ENCODE measurements at regions not wholly inside any gene's neighbourhood (a gene's known extent, or its start where the extent isn't known, plus 50 kb on each side); places are given as distances from the start of the nearest gene placed in this dataset.

DNA sequence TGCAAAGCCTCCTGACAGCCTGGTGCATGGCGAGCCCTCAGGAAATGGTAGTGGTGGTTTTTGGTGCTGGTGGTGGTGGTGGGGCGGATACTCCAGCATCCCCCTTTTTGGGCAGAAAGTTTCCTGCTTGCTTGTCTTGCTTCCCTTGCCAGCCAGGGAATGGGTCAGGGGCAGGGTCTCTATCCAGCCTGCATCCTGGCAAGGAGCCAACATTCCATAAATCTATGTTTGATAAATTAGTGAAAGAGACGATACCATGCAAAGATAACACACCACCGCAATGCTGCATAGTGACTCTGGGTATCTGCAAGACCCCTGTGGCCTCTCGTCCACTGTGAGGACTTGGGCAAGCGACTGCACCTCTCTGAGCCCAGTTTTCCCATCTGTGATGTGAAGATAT lies 246.2 kb downstream of the LRFN2 start:
- DNase-seq, result no peak

- DNase-seq, result no peak
Measured at GRCh38 chr6:40340196-40340595, 247.0 kb downstream of the LRFN2 start.

DNA sequence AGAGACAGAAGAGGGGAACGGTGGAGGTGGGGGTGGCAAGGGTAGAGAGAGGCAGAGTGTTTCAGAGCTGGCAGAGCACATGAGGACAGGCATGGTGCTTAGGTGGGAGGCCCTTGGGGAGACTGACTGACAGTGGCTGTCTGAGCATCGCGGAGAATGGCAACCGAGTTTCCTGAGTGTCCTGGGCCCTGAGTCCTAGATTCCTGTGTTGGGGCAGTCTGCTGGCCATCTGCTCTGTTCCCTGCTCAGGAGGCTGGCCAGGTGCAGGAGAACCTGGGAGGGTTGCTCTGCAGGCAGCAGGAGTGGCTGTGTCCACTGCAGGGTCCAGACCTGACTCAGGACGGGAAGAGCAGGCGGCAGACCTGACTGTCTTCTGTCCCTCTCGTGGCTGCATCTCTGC lies 248.9 kb downstream of the LRFN2 start:
- DNase-seq, result no peak

- no peak for DNase-seq
Measured at GRCh38 chr6:40336940-40337760, 250.0 kb downstream of the LRFN2 start.

- DNase-seq, result no peak
Measured at GRCh38 chr6:40336296-40336695, 250.9 kb downstream of the LRFN2 start.

DNA sequence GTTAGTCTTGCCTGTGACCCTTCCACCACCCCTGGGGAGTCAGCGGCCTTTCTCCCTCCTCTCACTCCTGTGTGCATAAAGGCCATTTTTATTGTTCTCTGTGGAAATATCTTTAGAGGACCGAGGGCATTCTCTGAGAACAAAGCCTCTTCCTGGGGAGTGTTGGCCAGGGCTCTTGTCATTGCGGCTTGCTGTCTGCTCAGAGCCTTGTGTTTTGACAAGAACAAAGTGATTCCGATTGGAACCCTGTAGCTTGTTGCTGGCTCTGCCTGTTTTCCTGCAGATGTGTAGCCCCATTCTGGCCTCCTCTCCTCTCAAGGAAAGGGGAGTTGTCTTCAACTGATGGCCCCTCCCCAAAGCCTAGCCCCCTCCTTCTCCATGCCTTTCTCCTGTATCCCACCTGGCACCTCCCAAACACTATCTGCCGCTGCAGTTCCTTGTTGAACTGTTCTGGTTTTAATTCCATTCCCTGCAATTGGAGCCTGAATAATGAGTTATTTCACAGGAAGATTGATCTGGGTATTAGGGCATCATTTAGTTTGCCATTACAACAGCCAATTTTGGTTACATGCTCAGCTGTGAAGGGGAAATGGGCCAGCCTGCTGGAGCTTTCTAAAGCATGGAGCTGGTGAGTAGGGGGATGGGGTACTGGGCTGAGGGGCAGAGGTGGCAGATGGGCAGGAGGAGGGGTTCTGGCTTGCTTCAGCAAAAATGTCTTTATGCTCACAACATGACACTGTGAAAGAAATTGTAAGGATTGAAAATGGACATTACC lies 252.5 kb downstream of the LRFN2 start:
- no peak for DNase-seq

DNA sequence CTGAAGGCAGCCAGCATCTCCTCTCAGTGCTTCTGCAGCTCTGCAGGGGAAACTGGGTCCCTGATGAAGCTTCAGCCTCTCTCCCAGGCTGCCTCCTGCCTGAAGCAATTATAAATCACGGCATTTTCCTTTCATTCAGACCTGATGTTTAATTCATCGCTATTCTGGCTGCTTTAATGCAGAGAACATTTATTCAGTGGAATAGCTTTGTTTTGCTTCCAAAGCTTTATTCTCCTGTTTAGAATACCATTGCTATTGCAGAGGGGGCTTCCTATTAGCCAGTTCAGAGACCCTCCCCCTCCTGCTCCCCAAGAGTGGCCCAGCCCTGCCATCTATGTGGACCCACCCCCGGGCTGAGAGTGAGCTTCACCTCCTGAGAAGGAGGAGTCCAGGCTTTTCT lies 255.6 kb downstream of the LRFN2 start:
- DNase-seq, result no peak

DNA sequence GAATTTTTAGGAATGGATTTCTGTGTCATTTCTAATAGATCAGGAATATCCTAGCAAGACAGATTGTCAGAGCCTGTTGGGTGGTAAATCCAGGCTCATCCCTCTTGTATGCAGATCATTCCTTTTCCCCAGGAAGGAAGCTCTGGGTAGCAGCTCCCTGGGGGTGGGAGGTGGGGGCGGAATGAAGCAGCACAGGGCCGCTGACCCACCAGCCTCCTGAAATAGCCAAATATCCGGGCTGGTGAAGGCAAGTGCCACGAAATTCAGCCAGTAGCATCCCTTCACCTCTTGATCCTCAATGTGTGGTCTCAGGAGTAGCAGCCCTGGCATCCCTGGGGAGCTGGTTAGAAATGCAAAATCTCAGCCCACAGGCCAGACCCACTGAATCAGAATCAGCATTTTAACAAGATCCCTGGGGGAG lies 256.9 kb downstream of the LRFN2 start:
- no peak for DNase-seq

- DNase-seq, result no peak
Measured at GRCh38 chr6:40328986-40329545, 258.1 kb downstream of the LRFN2 start.

DNA sequence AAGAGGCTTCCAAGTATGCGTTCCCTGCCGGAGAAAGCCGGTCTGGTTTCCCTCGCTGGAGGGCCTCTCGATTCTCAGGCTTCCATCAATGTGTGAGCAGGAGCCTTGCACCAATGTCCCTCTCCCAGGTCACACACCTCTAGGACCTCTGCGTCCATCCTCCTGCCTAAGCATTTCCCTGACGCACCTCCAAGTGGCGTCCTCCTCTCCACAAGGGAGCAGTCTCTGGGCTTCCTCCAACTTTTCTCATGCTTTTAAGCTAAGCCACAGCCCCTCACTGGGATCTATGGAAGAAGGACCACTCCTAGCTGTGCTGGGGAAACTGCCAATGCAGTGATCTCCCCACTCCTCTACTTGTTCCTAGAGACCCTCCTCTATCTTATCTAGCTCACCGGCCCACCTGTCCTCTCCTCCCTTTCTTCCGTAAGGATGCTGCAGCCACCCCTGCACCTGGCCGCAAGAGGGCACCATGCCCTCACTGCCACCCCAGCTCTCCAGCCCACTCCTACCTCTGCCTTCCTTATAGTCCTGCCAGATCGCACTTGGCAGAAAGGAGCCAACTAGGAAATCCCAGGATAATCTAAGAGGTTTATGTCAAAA lies 258.7 kb downstream of the LRFN2 start:
- peak; percentile 81 for DNase-seq

GRCh38 chr6:40326714-40327421 lies 260.3 kb downstream of the LRFN2 start:
- DNase-seq, result peak; percentile 92

DNA sequence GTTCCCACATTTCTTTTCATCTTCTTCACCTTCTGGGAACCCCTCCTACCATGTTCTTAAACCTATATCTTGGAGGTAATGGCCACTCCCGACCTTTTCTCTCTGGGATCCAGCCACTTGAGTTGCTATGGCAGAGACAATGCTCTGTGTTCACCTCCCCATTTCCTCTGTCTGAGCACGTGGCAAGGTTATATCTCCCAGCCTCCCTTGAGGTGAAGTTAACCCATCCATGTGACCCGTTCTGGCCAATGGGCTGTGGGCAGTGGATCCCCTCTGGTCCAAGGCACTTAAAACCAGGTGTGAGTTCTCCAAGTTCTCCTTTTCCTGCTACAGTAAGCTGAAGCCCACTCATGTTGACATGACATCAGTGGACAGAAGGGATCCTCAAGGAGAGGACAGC lies 261.4 kb downstream of the LRFN2 start:
- DNase-seq, result no peak

DNA sequence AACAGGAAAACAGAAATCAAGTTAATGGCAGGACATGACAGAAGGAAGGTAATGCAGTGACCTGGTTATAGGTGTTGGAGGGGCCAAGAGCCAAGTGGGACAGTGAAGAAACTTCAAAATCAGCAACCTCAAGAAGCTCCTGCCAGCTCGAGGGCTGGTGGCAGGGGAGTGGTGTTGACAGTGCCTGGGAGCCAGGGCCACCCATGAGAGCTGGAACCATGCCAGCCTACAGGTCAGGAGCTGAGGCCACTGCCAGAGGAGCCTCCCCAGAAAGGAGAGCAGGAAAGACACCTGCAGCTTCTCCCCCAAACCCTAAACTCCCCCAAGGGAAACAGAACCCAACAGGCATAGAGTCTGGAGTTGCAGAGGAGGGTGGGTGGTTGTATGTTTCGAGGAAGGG lies 262.1 kb downstream of the LRFN2 start:
- DNase-seq, result peak; percentile 7

- DNase-seq, result no peak
Measured at GRCh38 chr6:40323881-40324634, 263.1 kb downstream of the LRFN2 start.

GRCh38 chr6:40322336-40322735 lies 264.8 kb downstream of the LRFN2 start:
- DNase-seq, result no peak

DNA sequence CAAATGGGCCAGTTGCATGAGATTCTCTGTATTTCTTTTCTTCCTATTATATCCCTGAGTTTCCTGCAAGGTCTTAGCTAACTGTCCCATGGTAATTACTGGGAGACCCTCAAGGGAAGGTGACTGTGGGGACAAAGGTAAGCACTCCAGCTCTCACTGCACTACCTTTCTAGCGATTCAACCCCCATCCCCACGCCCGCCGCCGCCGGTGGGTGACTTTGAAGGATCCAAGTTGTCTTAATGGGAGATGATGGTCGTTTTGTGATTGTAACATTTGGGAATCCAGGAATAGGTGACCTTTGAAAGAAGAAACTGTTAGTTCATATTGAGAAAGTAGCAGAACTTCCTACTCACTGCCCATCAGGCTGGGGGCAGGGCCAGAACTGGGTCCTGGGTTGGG lies 265.5 kb downstream of the LRFN2 start:
- no peak for DNase-seq

DNA sequence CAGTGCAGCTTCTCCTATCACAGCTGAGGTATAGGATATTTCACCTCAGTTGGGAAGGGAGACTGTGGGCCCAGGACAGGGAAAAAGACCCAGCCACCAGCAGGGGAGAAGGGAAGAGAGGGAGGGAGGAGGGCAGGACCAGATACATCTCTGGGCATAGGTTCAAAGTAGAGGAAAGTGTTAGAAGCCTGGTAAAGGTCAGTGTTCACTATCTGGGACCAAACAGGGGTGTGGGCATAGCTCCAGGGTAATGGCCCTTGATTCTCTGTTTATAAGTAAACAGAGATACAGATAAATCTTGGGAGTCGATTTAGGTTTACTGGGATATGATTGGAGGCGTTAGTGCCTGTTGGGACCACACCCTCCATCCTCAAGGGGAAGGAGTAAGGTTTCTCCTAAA lies 266.2 kb downstream of the LRFN2 start:
- DNase-seq, result no peak

DNA sequence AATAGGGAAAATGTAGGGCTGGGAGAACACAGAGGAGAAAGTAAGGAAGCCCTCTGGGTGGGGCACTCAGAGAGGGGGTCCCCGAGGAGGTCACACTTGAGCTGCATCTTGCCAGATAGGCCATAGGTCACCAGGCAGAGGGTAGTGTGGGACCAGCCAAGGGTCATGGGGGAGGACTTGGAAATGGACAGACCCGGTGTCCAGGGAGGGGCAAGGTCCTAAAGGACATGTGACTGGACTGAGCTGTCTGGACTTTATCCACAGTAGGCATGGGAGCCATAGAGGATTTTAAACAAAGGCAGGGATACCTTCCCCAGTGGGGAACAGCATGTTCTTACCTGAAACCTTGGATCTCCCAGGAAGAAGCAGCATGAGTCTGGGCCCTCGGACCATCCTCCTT lies 266.7 kb downstream of the LRFN2 start:
- DNase-seq, result no peak

- no peak for DNase-seq
Measured at GRCh38 chr6:40319124-40319523, 268.0 kb downstream of the LRFN2 start.

GRCh38 chr6:40315060-40315459 lies 272.1 kb downstream of the LRFN2 start:
- DNase-seq, result no peak

DNA sequence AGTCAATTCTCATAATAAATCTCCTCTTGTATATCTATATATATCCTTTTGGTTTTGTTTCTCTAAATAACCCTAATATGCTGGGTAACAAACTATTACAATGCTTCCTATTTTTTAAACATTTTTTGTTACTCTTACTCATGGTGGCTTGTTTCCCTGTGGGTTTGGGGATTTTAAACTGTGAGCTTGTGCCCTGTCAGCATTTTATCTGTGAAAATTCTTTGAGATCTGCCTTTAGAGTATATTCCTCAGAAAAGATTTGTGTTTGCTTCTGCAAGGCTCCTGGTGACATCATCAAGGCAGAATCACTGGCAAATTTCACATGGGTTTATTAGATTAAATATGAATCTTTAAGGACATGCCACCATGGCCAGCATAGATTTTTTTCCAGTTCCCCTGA lies 273.6 kb downstream of the LRFN2 start:
- no peak for DNase-seq

Data from NCI-H1105 treated with DMSO at 0.1 percent for 48 hours (cell line).